GM21526 (cell line): ENCODE measurements at regions not wholly inside any gene's neighbourhood (a gene's known extent, or its start where the extent isn't known, plus 50 kb on each side); places are given as distances from the start of the nearest gene placed in this dataset.
"Not testable (repeated sequence)": the region's sequence is repeated elsewhere in the genome, so short reads cannot be mapped to it uniquely, and the experiment has no call there.

Source experiments
- ATAC-seq: cut with Tn5 transposase; IDR thresholded peaks from one replicate; pipeline ENCODE4 v1.9.1; 2021; ENCODE audit warnings: moderate library complexity; ENCODE audit not compliant: unreplicated experiment, low FRiP score

GRCh38 chr6:169101981-169102380 is 151.7 kb downstream of the THBS2 start:
- ATAC-seq, result no peak

DNA sequence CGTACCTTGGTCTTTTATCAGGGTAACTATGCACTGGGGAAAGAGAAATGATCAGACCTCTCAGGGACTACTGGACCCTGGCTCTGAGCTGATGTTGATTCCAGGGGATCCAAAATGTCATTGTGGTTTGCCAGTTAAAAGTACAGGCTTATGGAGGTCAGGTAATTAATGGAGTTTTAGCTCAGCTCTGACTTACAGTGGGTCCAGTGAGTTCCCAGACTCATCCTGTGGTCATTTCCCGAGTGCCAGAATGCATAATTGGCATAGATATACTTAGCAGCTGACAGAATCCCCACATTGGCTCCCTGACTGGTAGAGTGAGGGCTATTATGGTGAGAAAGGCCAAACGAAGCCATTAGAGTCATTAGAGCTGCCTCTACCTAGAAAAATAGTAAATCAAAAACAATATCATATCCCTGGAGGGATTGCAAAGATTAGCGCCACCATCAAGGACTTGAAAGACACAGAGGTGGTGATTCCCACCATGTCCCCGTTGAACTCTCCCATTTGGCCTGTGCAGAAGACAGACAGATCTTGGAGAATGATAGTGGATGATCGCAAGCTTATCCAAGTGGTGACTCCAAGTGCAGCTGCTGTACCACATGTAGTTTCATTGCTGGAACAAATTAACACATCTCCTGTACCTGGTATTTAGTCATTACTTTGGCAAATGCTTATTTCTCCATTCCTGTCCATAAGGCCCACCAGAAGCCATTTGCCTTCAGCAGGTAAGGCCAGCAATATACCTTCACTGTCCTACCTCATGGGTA is 152.4 kb downstream of the THBS2 start:
- no peak for ATAC-seq

GRCh38 chr6:169099411-169100202 is 154.0 kb downstream of the THBS2 start:
- no peak for ATAC-seq

- ATAC-seq, result not testable (repeated sequence)
Measured at GRCh38 chr6:169098651-169099050, 155.0 kb downstream of the THBS2 start.

- no peak for ATAC-seq
Measured at GRCh38 chr6:169098116-169098515, 155.5 kb downstream of the THBS2 start.

DNA sequence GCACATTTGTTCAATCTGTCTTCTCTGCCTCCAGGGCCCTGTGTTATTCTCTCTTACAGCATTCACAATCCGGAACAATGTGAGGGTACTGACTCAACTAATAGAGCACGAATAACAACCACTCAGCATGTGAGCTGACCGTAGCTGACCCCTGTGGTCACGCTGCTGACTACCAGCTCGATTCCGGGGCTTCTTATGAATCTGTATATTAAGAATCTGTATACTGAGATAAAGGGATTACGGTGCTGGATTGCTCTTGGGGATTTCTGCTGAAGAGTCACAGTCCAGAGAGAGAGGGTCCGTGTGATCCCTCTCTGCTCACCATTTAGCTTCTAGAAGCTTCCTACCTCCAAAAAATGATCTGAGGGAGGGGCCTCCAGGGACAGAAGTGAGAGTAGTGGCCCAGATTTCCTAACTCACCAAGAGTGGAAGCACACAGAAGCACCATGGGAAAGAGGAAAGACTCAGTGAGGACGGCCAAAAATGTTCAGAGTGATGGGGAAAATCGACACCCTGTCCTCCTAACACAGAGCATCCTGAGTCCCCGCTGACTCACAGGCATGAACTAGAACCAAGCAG is 156.2 kb downstream of the THBS2 start:
- no peak for ATAC-seq

GRCh38 chr6:169096388-169096787 is 157.3 kb downstream of the THBS2 start:
- ATAC-seq, result no peak

DNA sequence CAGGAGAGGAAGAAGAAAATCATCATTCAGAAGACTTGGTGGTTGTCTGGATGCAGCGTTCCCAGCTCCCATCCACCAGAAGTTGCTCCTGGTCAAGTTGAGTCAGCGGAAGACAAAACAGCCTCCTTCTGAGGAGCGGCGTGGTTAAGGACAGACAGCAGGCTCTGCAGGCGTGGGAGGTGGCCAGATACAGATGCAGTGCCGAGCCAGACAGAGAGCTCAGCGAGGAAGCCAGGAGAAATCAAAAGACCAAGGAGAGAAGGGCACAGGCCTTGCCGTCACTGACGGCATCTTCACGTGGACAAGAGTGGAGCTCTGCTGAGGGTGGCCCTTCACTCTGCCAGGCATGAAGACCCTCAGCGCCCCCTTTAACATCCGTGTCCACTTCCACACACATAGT is 158.5 kb downstream of the THBS2 start:
- no peak for ATAC-seq

- no peak for ATAC-seq
Measured at GRCh38 chr6:169094552-169094950, 159.1 kb downstream of the THBS2 start.

- ATAC-seq, result no peak
Measured at GRCh38 chr6:169093770-169094551, 159.7 kb downstream of the THBS2 start.

GRCh38 chr6:169093066-169093723 is 160.5 kb downstream of the THBS2 start:
- no peak for ATAC-seq

GRCh38 chr6:169092375-169092774 is 161.3 kb downstream of the THBS2 start:
- no peak for ATAC-seq

DNA sequence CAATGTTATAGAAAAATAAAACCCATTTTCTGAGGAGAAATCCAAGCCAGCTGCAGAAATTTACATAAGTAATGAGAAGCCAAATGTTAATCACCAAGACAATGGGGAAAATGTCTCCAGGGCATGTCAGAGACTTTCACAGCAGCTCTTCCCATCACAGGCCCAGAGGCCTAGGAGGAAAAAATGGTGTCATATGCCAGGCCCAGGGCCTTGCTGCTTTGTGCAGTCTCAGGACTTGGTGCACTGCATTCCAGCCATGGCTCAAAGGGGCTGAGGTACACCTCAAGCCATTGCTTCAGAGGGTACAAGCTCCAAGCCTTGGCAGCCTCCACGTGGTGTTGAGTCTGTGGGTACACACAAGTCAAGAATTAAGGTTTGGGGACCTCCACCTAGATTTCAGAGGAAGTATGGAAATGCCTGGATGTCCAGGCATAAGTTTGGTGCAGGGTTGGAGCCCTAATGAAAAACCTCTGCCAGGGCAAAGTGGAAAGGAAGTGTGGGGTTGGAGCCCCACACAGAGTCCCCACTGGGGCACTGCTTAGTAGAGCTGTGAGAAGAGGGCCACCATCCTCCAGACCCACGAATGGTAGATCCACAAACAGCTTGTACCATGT is 163.0 kb downstream of the THBS2 start:
- ATAC-seq, result not testable (repeated sequence)

GRCh38 chr6:169088762-169089161 is 164.9 kb downstream of the THBS2 start:
- no peak for ATAC-seq

DNA sequence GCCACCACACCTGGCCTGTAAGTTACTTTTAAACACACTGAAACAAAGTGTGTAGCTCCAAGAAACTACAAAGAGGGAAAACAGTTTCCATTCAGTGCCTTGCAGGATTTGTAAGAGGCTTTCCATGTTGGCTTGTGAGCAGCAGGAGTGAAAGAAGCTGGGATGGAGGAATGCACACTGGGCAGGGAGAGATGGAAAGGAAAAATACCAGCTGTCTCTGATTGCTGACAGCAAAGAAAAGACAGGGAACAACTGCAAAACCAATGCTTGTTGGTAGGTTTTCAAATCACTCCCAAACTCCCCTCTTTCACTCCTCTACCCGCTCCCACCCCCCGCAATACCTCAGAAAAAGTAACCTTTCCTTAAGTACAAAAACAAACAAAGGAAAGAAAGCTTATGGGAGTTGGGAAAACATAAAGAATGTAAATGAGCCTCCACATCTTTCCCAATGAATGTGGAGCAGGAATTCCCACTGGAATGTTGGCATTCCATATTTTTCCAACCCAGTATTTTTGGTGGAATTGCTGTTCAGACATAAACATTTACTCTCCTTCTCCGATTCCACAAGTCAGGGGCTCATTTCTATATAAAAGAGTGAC is 166.1 kb downstream of the THBS2 start:
- no peak for ATAC-seq

DNA sequence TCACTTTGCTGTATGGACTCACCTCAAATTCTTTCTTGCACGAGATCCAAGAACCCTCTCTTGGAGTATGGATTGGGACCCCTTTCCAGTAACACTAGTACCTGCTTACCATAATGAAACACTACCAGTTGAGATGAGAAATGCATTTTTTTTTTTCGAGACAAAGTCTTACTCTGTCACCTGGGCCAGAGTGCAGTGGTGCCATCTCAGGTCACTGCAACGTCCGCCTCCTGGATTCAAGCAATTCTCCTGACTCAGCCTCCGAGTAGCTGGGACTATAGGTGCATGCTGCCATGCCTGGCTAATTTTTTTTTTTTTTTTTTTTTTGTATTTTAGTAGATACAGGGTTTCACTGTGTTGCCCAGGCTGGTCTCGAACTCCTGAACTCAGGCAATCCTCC is 167.0 kb downstream of the THBS2 start:
- not testable (repeated sequence) for ATAC-seq

- no peak for ATAC-seq
Measured at GRCh38 chr6:169086020-169086419, 167.6 kb downstream of the THBS2 start.

DNA sequence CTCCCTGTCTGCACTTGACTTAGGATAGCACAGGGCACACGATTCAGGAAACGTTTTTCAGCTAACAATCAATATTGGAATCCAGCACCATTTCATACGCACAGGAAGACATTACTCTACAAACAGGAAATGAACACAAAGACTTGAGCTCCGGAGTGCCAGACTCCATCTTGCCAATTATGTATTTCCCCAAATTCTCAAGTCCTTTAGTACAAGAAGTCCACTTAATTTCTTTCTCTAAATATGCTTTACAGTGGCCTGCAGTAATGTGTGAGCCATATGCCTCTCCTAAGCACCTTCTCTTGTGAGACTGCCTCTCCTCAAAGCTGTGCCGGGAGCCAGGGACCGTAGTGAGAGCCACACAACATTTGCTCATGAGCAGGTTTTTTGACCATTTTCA is 168.2 kb downstream of the THBS2 start:
- ATAC-seq, result no peak

- not testable (repeated sequence) for ATAC-seq
Measured at GRCh38 chr6:169084557-169084956, 169.1 kb downstream of the THBS2 start.
